HG02981 (cell line): ENCODE measurements at regions not wholly inside any gene's neighbourhood (a gene's known extent, or its start where the extent isn't known, plus 50 kb on each side); places are given as distances from the start of the nearest gene placed in this dataset.
"Not testable (repeated sequence)": the region's sequence is repeated elsewhere in the genome, so short reads cannot be mapped to it uniquely, and the experiment has no call there.

Experiments
- ATAC-seq: cut with Tn5 transposase; IDR thresholded peaks from one replicate; pipeline ENCODE4 v1.9.1; 2021; ENCODE audit warnings: mild to moderate bottlenecking, moderate library complexity; ENCODE audit not compliant: unreplicated experiment

- ATAC-seq = no peak
These were observed 914.5 kb downstream of the NLGN4X start for GRCh38 chrX:5314148-5314547.

- ATAC-seq = no peak
These were observed 921.3 kb downstream of the NLGN4X start for GRCh38 chrX:5307416-5307815.

- no peak for ATAC-seq
These were observed 922.0 kb downstream of the NLGN4X start for GRCh38 chrX:5306654-5307121.

- no peak for ATAC-seq
These were observed 923.2 kb downstream of the NLGN4X start for GRCh38 chrX:5305452-5305851.

GRCh38 chrX:5295004-5295403 is 933.7 kb downstream of the NLGN4X start:
- no peak for ATAC-seq

- ATAC-seq = no peak
These were observed 938.0 kb downstream of the NLGN4X start for GRCh38 chrX:5290635-5291034.

GRCh38 chrX:5289949-5290348 is 938.7 kb downstream of the NLGN4X start:
- not testable (repeated sequence) for ATAC-seq

GRCh38 chrX:5278908-5279307 is 949.8 kb downstream of the NLGN4X start:
- ATAC-seq = no peak

- ATAC-seq = no peak
These were observed 963.3 kb downstream of the NLGN4X start for GRCh38 chrX:5265324-5265850.

GRCh38 chrX:5250106-5250505 is 978.6 kb downstream of the NLGN4X start:
- ATAC-seq = no peak

- ATAC-seq = no peak
These were observed 986.4 kb downstream of the NLGN4X start for GRCh38 chrX:5242091-5242790.

- ATAC-seq = no peak
These were observed 991.9 kb downstream of the NLGN4X start for GRCh38 chrX:5236749-5237148.

- ATAC-seq = no peak
These were observed 992.6 kb downstream of the NLGN4X start for GRCh38 chrX:5236096-5236495.

- ATAC-seq = no peak
These were observed 994.8 kb downstream of the NLGN4X start for GRCh38 chrX:5233830-5234229.

- ATAC-seq = no peak
These were observed 1008.2 kb downstream of the NLGN4X start for GRCh38 chrX:5220421-5220820.

- no peak for ATAC-seq
These were observed 1033.9 kb downstream of the NLGN4X start for GRCh38 chrX:5194806-5195205.

GRCh38 chrX:5180135-5180741 is 1048.4 kb downstream of the NLGN4X start:
- ATAC-seq = no peak

- ATAC-seq = no peak
These were observed 1051.9 kb downstream of the NLGN4X start for GRCh38 chrX:5176766-5177165.

- peak; percentile 57 for ATAC-seq
These were observed 1065.0 kb downstream of the NLGN4X start for GRCh38 chrX:5163663-5164062.

GRCh38 chrX:5155301-5155700 is 1073.4 kb downstream of the NLGN4X start:
- ATAC-seq = no peak

- ATAC-seq = no peak
These were observed 1082.7 kb downstream of the NLGN4X start for GRCh38 chrX:5145957-5146356.

- ATAC-seq = no peak
These were observed 1086.0 kb downstream of the NLGN4X start for GRCh38 chrX:5142644-5143043.
